ENCODE measurements at regions not wholly inside any gene's neighbourhood (a gene's known extent, or its start where the extent isn't known, plus 50 kb on each side); places are given as distances from the start of the nearest gene placed in this dataset.
"Not testable (repeated sequence)": the region's sequence is repeated elsewhere in the genome, so short reads cannot be mapped to it uniquely, and the experiment has no call there.

DNA sequence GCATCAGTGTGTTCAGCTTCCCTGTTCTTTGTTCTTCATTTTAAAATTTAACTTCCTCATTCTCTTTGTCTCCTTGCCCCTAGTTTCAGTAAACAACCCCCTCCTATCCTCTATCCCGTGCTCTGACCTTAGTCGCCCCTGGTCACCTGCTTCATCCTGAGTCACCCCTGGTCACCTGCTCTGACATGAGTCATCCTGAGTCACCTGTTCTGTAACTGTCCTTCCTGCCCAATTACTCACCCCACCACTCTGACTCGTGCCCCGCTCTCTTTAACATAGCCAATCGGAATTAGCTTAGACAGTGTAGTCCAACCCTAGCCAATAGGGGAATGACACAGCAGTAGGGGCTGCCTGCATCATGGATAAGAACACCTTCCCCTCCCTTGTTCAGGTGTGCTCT lies 65.6 kb upstream of the MRGPRE start:
- H3K4me3 ChIP-seq; H3K79me2 ChIP-seq (ENCODE audit: control insufficient read depth, insufficient read depth, low read length); CTCF ChIA-PET (ENCODE audit: low intra/inter-chr PET ratio); H3K9me3 ChIP-seq (replicated peaks; ENCODE audit: control insufficient read depth, insufficient read depth, low read depth, low read length); intact Hi-C loops (cut with micrococcal nuclease); ATAC-seq; H3K4me1 ChIP-seq (replicated peaks in 1 of 2; ENCODE audit: control insufficient read depth in 2 of 2, insufficient read depth in 2 of 2, low read length in 2 of 2); H2AFZ ChIP-seq (ENCODE audit: low read depth, low read length); H3K27me3 ChIP-seq (ENCODE audit: control insufficient read depth in 2 of 2, insufficient read depth in 2 of 2, low read length in 2 of 2); H3K36me3 ChIP-seq (ENCODE audit: control insufficient read depth, insufficient read depth, low read length); FAIRE-seq; DNase-seq (ENCODE audit: extremely low read depth in 1 of 4, low spot score in 3 of 4); POLR2A ChIA-PET; H4K20me1 ChIP-seq (replicated peaks; ENCODE audit: control insufficient read depth, insufficient read depth, low read length); H3K27ac ChIP-seq (ENCODE audit: extremely low read depth, low read depth, low read length); H3K4me2 ChIP-seq (ENCODE audit: insufficient read depth, low read length); H3K9me1 ChIP-seq (ENCODE audit: control insufficient read depth, insufficient read depth, low read length); BruUV-seq (replicated peaks); H3K9ac ChIP-seq (ENCODE audit: insufficient read depth in 1 of 2, low read depth in 2 of 2, low read length in 2 of 2): not testable (repeated sequence)
- WGBS (ENCODE audit: insufficient coverage, low coverage, missing lambda C conversion rate) = 47% methylated on average over 2 of the region's 5 CpGs
- in situ Hi-C loops (cut with MboI) = loop anchor here (10.0 kb wide), 1 partner anchor 53 kb away; no protein-coding TSS in a partner anchor
- TF ChIP-seq FOSL1 (tag; conservative IDR thresholded peaks at IDR 0.05) = 0 out of 2 replicates have a peak, but pooled peaks have one; percentile 12

DNA sequence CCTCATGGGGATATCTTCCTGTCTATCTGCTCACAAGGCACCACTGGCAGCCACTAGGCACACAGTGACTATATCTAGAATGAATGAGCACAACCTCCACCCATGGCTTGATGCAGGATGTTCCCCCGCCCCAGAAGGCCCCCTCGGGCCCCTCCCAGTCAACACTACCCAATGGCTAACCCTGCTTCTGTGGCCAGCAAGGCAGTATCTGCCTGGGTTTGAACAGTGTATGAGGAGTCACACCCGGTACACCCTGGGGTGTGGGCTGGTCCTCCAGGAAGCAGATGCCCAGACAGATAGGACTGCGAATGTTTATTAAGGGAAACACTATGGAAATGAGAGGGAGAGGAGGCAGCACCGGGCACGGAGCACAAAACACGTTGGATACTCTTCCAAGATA lies 58.3 kb upstream of the MRGPRE start:
- H3K9ac ChIP-seq (ENCODE audit: insufficient read depth in 1 of 2, low read depth in 2 of 2, low read length in 2 of 2); H2AFZ ChIP-seq (ENCODE audit: low read depth, low read length); POLR2A ChIA-PET; H3K9me3 ChIP-seq (replicated peaks; ENCODE audit: control insufficient read depth, insufficient read depth, low read depth, low read length); H4K20me1 ChIP-seq (replicated peaks; ENCODE audit: control insufficient read depth, insufficient read depth, low read length); intact Hi-C loops (cut with micrococcal nuclease); BruUV-seq (replicated peaks); H3K27ac ChIP-seq (ENCODE audit: extremely low read depth, low read depth, low read length); H3K4me3 ChIP-seq; H3K27me3 ChIP-seq (ENCODE audit: control insufficient read depth in 2 of 2, insufficient read depth in 2 of 2, low read length in 2 of 2); H3K9me1 ChIP-seq (ENCODE audit: control insufficient read depth, insufficient read depth, low read length); H3K36me3 ChIP-seq (ENCODE audit: control insufficient read depth, insufficient read depth, low read length); H3K79me2 ChIP-seq (ENCODE audit: control insufficient read depth, insufficient read depth, low read length); H3K4me1 ChIP-seq (replicated peaks in 1 of 2; ENCODE audit: control insufficient read depth in 2 of 2, insufficient read depth in 2 of 2, low read length in 2 of 2); DNase-seq (ENCODE audit: extremely low read depth in 1 of 4, low spot score in 3 of 4); H3K4me2 ChIP-seq (ENCODE audit: insufficient read depth, low read length); CTCF ChIA-PET (ENCODE audit: low intra/inter-chr PET ratio): not testable (repeated sequence)
- FAIRE-seq (peak; percentile 92), ATAC-seq (peak; percentile 100)
- in situ Hi-C loops (cut with MboI) = loop anchor here (10.0 kb wide), 1 partner anchor 46 kb away; no protein-coding TSS in a partner anchor
- TF ChIP-seq, protein P1, sequence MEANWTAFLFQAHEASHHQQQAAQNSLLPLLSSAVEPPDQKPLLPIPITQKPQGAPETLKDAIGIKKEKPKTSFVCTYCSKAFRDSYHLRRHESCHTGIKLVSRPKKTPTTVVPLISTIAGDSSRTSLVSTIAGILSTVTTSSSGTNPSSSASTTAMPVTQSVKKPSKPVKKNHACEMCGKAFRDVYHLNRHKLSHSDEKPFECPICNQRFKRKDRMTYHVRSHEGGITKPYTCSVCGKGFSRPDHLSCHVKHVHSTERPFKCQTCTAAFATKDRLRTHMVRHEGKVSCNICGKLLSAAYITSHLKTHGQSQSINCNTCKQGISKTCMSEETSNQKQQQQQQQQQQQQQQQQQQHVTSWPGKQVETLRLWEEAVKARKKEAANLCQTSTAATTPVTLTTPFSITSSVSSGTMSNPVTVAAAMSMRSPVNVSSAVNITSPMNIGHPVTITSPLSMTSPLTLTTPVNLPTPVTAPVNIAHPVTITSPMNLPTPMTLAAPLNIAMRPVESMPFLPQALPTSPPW (CRISPR knock-in tag; IDR thresholded peaks at IDR 0.05) = peak; percentile 30; the same call in 1 of the 2 replicates
- WGBS (ENCODE audit: insufficient coverage, low coverage, missing lambda C conversion rate) = 0% methylated on average over 1 of the region's 7 CpGs

DNA sequence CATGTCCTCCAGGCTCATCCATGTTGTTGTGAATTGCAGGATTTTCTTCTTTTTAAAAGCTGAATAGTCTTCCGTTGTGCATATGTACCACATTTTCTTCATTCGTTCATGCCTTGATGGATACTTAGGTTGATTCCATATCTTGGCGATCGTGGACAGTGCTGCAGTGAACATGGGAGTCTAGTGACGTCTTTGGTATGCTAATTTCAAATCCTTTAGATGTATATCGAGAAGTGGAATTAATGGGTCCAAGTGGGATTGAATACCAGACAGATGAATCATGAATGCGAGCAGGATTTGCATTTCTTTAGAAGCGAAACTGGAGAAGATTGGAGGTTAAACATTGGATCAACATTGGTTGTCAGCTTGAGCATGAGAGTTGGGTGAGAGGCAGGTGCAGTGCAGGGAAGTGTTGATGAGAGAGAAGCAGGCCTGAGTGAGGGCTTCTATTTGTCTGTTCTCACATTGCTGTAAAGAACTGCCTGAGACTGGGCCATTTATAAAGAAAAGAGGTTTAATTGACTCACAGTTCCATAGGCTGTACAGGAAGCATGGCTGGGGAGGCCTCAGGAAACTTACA lies 55.2 kb upstream of the MRGPRE start:
- in situ Hi-C loops (cut with MboI) = loop anchor here (5.0 kb wide), 1 partner anchor 65 kb away; no protein-coding TSS in a partner anchor
- H2AFZ ChIP-seq (ENCODE audit: low read depth, low read length); CTCF ChIA-PET (ENCODE audit: low intra/inter-chr PET ratio); H3K79me2 ChIP-seq (ENCODE audit: control insufficient read depth, insufficient read depth, low read length); H3K36me3 ChIP-seq (ENCODE audit: control insufficient read depth, insufficient read depth, low read length); H3K27ac ChIP-seq (ENCODE audit: extremely low read depth, low read depth, low read length); H3K4me3 ChIP-seq; H3K9ac ChIP-seq (ENCODE audit: insufficient read depth in 1 of 2, low read depth in 2 of 2, low read length in 2 of 2); ATAC-seq; DNase-seq (ENCODE audit: extremely low read depth in 1 of 4, low spot score in 3 of 4); intact Hi-C loops (cut with micrococcal nuclease); BruUV-seq (replicated peaks); H4K20me1 ChIP-seq (replicated peaks; ENCODE audit: control insufficient read depth, insufficient read depth, low read length); FAIRE-seq; H3K4me2 ChIP-seq (ENCODE audit: insufficient read depth, low read length); H3K9me1 ChIP-seq (ENCODE audit: control insufficient read depth, insufficient read depth, low read length); H3K27me3 ChIP-seq (ENCODE audit: control insufficient read depth in 2 of 2, insufficient read depth in 2 of 2, low read length in 2 of 2); H3K4me1 ChIP-seq (replicated peaks in 1 of 2; ENCODE audit: control insufficient read depth in 2 of 2, insufficient read depth in 2 of 2, low read length in 2 of 2); POLR2A ChIA-PET; H3K9me3 ChIP-seq (replicated peaks; ENCODE audit: control insufficient read depth, insufficient read depth, low read depth, low read length): not testable (repeated sequence)
- no CpG with 5 or more reads among the region's 8 CpGs for WGBS (ENCODE audit: insufficient coverage, low coverage, missing lambda C conversion rate)
